ENCODE measurements at regions not wholly inside any gene's neighbourhood (a gene's known extent, or its start where the extent isn't known, plus 50 kb on each side); places are given as distances from the start of the nearest gene placed in this dataset.

GRCh38 chr2:20150110-20150706, 74.7 kb downstream of the SDC1 start:
- H3K9me3 Mint-ChIP-seq = peaks cover 0 to 2% (median 0%) of the 10 kb centered on the region in 7 donors
- Histone ChIP-seq H3K4me1 (ENCODE audit: control insufficient read depth, insufficient read depth, low read length, poor library complexity, severe bottlenecking) (no peaks in the 10 kb centered on the region), H3K4me3 (ENCODE audit: low read depth, low read length) (no peak overlapping the region), H3K36me3 (ENCODE audit: control insufficient read depth, insufficient read depth, low read length) (no peaks in the 10 kb centered on the region), H3K27me3 (ENCODE audit: control insufficient read depth, insufficient read depth, low read length) (peaks cover 3% of the 10 kb centered on the region), H3K9me3 (ENCODE audit: control insufficient read depth in 2 of 2, low read length in 2 of 2) (no peaks in the 10 kb centered on the region), H3K27ac (ENCODE audit: insufficient read depth, low read length, poor library complexity, severe bottlenecking) (no peak overlapping the region)
- H3K27me3 Mint-ChIP-seq = peaks cover 28% of the 10 kb centered on the region
- H3K27ac Mint-ChIP-seq = no peak overlapping the region
- H3K4me1 Mint-ChIP-seq = no peaks in the 10 kb centered on the region
- DNase-seq (no peak), ATAC-seq (ENCODE audit: low read depth in 2 of 2) (no peak)
- no peak overlapping the region for H3K4me3 Mint-ChIP-seq
- H3K36me3 Mint-ChIP-seq = no peaks in the 10 kb centered on the region

- H3K9me3 Mint-ChIP-seq = no peaks in the 10 kb centered on the region
- no peaks in the 10 kb centered on the region for H3K4me1 Mint-ChIP-seq
- no peak for DNase-seq
- Histone ChIP-seq H3K27me3 (ENCODE audit: control insufficient read depth, insufficient read depth, low read length) (peaks cover 3% of the 10 kb centered on the region), H3K27ac (ENCODE audit: insufficient read depth, low read length, poor library complexity, severe bottlenecking) (no peak overlapping the region), H3K4me1 (ENCODE audit: control insufficient read depth, insufficient read depth, low read length, poor library complexity, severe bottlenecking) (no peaks in the 10 kb centered on the region), H3K36me3 (ENCODE audit: control insufficient read depth, insufficient read depth, low read length) (no peaks in the 10 kb centered on the region), H3K9me3 (ENCODE audit: control insufficient read depth in 2 of 2, low read length in 2 of 2) (no peaks in the 10 kb centered on the region), H3K4me3 (ENCODE audit: low read depth, low read length) (no peak overlapping the region)
- H3K36me3 Mint-ChIP-seq = no peaks in the 10 kb centered on the region
- H3K27ac Mint-ChIP-seq = no peak overlapping the region
- ATAC-seq (ENCODE audit: low read depth in 2 of 2) = no peak
- no peak overlapping the region for H3K4me3 Mint-ChIP-seq
- H3K27me3 Mint-ChIP-seq = peaks cover 28% of the 10 kb centered on the region
Observed at GRCh38 chr2:20149703-20150030, 75.3 kb downstream of the SDC1 start.

GRCh38 chr2:20148923-20149702, 75.8 kb downstream of the SDC1 start:
- Histone ChIP-seq H3K36me3 (ENCODE audit: control insufficient read depth, insufficient read depth, low read length) (no peaks in the 10 kb centered on the region), H3K27ac (ENCODE audit: insufficient read depth, low read length, poor library complexity, severe bottlenecking) (no peak overlapping the region), H3K27me3 (ENCODE audit: control insufficient read depth, insufficient read depth, low read length) (peaks cover 3% of the 10 kb centered on the region), H3K4me3 (ENCODE audit: low read depth, low read length) (no peak overlapping the region), H3K9me3 (ENCODE audit: control insufficient read depth in 2 of 2, low read length in 2 of 2) (no peaks in the 10 kb centered on the region), H3K4me1 (ENCODE audit: control insufficient read depth, insufficient read depth, low read length, poor library complexity, severe bottlenecking) (no peaks in the 10 kb centered on the region)
- DNase-seq = no peak
- Mint-ChIP-seq H3K27ac (no peak overlapping the region), H3K4me1 (no peaks in the 10 kb centered on the region), H3K9me3 (no peaks in the 10 kb centered on the region), H3K4me3 (no peak overlapping the region), H3K36me3 (no peaks in the 10 kb centered on the region), H3K27me3 (peaks cover 28% of the 10 kb centered on the region)
- ATAC-seq (ENCODE audit: low read depth in 2 of 2) = no peak

DNA sequence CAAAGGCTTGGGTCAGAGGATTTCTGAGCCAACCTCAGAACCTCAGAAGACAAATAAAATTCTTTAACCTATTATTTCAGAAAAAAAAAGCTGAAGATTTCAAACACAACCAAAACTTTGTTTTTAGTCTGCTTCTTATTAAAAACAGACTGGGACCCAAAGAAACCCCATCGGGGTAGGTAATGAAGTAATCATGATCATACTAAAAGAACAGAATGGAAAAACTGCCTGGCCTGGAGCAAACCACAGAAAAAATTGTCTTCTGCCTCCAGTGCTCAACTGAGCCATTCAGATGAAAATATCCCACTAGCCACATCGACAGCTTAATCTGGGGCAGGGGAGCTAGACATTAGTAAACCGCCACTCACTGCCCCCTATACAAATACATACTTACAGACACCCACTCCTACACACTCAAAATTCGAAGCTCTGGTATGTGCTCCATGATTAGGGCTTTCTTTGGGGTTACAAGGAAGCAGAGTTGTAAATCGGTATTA, 76.5 kb downstream of the SDC1 start:
- Histone ChIP-seq H3K9me3 (ENCODE audit: control insufficient read depth in 2 of 2, low read length in 2 of 2) (no peaks in the 10 kb centered on the region), H3K27ac (ENCODE audit: insufficient read depth, low read length, poor library complexity, severe bottlenecking) (no peak overlapping the region), H3K36me3 (ENCODE audit: control insufficient read depth, insufficient read depth, low read length) (no peaks in the 10 kb centered on the region), H3K27me3 (ENCODE audit: control insufficient read depth, insufficient read depth, low read length) (peaks cover 3% of the 10 kb centered on the region), H3K4me3 (ENCODE audit: low read depth, low read length) (no peak overlapping the region), H3K4me1 (ENCODE audit: control insufficient read depth, insufficient read depth, low read length, poor library complexity, severe bottlenecking) (no peaks in the 10 kb centered on the region)
- H3K9me3 Mint-ChIP-seq = no peaks in the 10 kb centered on the region
- peaks cover 28% of the 10 kb centered on the region for H3K27me3 Mint-ChIP-seq
- H3K4me1 Mint-ChIP-seq = no peaks in the 10 kb centered on the region
- no peak overlapping the region for H3K4me3 Mint-ChIP-seq
- no peaks in the 10 kb centered on the region for H3K36me3 Mint-ChIP-seq
- no peak for ATAC-seq (ENCODE audit: low read depth in 2 of 2)
- H3K27ac Mint-ChIP-seq = no peak overlapping the region
- DNase-seq = no peak

DNA sequence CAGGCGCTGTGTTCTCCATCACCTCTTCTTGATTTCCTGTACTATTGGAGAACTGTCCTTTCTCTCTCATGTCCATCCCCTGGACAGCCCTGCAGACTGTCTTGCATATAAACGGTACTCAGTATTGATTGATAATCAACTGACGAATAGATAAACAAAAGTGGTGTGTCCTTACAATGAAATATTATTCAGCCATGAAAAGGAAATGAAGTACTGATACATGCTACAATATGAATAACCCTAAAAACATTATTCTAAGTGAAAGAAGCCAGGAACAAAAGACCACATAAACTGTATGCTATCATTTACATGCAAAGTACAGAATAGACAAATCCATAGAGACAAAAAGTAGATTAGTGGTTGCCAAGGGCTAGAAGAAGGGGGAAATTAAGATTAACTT, 77.6 kb downstream of the SDC1 start:
- H3K27me3 Mint-ChIP-seq = peaks cover 28% of the 10 kb centered on the region
- DNase-seq (no peak), ATAC-seq (ENCODE audit: low read depth in 2 of 2) (no peak)
- H3K4me3 Mint-ChIP-seq = no peak overlapping the region
- H3K9me3 Mint-ChIP-seq = no peaks in the 10 kb centered on the region
- Histone ChIP-seq H3K4me1 (ENCODE audit: control insufficient read depth, insufficient read depth, low read length, poor library complexity, severe bottlenecking) (no peaks in the 10 kb centered on the region), H3K36me3 (ENCODE audit: control insufficient read depth, insufficient read depth, low read length) (no peaks in the 10 kb centered on the region), H3K27me3 (ENCODE audit: control insufficient read depth, insufficient read depth, low read length) (peaks cover 3% of the 10 kb centered on the region), H3K9me3 (ENCODE audit: control insufficient read depth in 2 of 2, low read length in 2 of 2) (no peaks in the 10 kb centered on the region), H3K4me3 (ENCODE audit: low read depth, low read length) (no peak overlapping the region), H3K27ac (ENCODE audit: insufficient read depth, low read length, poor library complexity, severe bottlenecking) (no peak overlapping the region)
- H3K36me3 Mint-ChIP-seq = no peaks in the 10 kb centered on the region
- no peaks in the 10 kb centered on the region for H3K4me1 Mint-ChIP-seq
- H3K27ac Mint-ChIP-seq = no peak overlapping the region

DNA sequence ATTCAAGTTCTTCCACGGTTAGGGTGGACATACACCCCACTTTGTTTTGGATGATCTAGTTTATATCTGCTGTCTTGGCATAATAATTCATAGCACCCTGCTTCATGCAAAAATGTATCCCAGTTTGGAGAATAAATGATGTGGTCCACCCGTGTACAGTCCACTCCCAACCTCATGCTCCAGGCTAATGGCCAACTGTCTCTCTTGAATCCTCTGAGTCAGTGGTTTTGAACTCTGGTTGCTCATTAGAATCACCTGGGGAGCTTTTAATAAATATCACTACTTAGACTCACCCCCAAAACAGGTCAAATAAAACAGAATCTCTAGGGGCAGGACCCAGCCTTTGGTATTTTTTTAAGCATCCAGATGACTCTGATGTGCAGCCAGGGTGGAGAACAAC, 78.5 kb downstream of the SDC1 start:
- Mint-ChIP-seq H3K27me3 (peaks cover 28% of the 10 kb centered on the region), H3K36me3 (no peaks in the 10 kb centered on the region), H3K4me1 (no peaks in the 10 kb centered on the region), H3K27ac (no peak overlapping the region), H3K9me3 (no peaks in the 10 kb centered on the region), H3K4me3 (no peak overlapping the region)
- H3K27me3 ChIP-seq (ENCODE audit: control insufficient read depth, insufficient read depth, low read length) = peaks cover 3% of the 10 kb centered on the region
- no peaks in the 10 kb centered on the region for H3K4me1 ChIP-seq (ENCODE audit: control insufficient read depth, insufficient read depth, low read length, poor library complexity, severe bottlenecking)
- no peaks in the 10 kb centered on the region for H3K9me3 ChIP-seq (ENCODE audit: control insufficient read depth in 2 of 2, low read length in 2 of 2)
- no peaks in the 10 kb centered on the region for H3K36me3 ChIP-seq (ENCODE audit: control insufficient read depth, insufficient read depth, low read length)
- no peak for DNase-seq
- no peak overlapping the region for H3K27ac ChIP-seq (ENCODE audit: insufficient read depth, low read length, poor library complexity, severe bottlenecking)
- ATAC-seq (ENCODE audit: low read depth in 2 of 2) = no peak
- H3K4me3 ChIP-seq (ENCODE audit: low read depth, low read length) = no peak overlapping the region

DNA sequence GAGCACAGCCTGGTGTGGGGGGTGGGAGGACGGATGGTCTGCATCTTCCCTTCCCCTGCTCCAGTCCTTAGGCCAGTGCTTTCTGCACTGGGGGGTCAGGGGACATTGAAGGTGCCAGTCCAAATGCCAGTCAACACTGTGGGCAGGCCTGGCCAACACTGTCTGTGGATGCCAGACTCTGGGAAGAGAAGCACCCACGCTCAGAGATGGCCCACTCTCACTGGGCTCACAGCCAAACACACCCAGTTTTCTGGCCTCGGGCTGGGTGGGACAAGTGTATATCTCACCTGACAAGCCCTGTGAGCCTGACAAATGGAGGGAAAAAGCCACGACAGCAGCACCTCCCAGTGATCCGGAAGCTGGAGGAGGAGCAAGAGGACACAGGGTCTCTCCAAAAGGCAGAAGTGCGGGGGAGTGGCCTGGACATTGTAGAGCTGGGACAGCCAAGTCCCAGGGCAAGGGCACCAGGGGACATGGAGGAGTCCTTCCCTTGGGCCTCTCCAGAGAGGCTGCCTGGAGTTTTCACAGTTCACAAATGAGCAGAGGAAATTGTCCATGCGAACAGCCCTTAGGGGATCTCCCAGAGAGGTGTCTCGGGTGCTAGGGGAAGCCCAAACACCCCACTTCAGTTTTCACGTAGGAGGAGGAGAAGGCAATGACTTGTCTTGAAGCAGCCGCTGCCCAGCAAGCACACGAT, 79.3 kb downstream of the SDC1 start:
- H3K4me1 Mint-ChIP-seq = no peaks in the 10 kb centered on the region
- Histone ChIP-seq H3K36me3 (ENCODE audit: control insufficient read depth, insufficient read depth, low read length) (no peaks in the 10 kb centered on the region), H3K4me1 (ENCODE audit: control insufficient read depth, insufficient read depth, low read length, poor library complexity, severe bottlenecking) (no peaks in the 10 kb centered on the region), H3K4me3 (ENCODE audit: low read depth, low read length) (no peak overlapping the region), H3K9me3 (ENCODE audit: control insufficient read depth in 2 of 2, low read length in 2 of 2) (no peaks in the 10 kb centered on the region), H3K27ac (ENCODE audit: insufficient read depth, low read length, poor library complexity, severe bottlenecking) (no peak overlapping the region), H3K27me3 (ENCODE audit: control insufficient read depth, insufficient read depth, low read length) (peaks cover 3% of the 10 kb centered on the region)
- no peak overlapping the region for H3K4me3 Mint-ChIP-seq
- DNase-seq = no peak
- H3K27ac Mint-ChIP-seq = no peak overlapping the region
- no peak for ATAC-seq (ENCODE audit: low read depth in 2 of 2)
- H3K9me3 Mint-ChIP-seq = no peaks in the 10 kb centered on the region
- H3K36me3 Mint-ChIP-seq = no peaks in the 10 kb centered on the region
- H3K27me3 Mint-ChIP-seq = peaks cover 25% of the 10 kb centered on the region
